ENCODE measurements at regions not wholly inside any gene's neighbourhood (a gene's known extent, or its start where the extent isn't known, plus 50 kb on each side); places are given as distances from the start of the nearest gene placed in this dataset.

- no peaks in the 10 kb centered on the region for H3K79me1 ChIP-seq (ENCODE audit: low read depth in 1 of 2, low read length in 2 of 2)
- peaks cover 6% of the 10 kb centered on the region; the same call in 1 of the 2 replicates for H4K20me1 ChIP-seq (ENCODE audit: insufficient read depth, low read length)
- H3K4me3 ChIP-seq (ENCODE audit: insufficient read depth, low read depth, low read length): no peak overlapping the region
- no peaks in the 10 kb centered on the region for H3K9me3 ChIP-seq (ENCODE audit: control insufficient read depth, insufficient read depth, low read length)
- no peak for DNase-seq
- no peak overlapping the region for H4K8ac ChIP-seq (ENCODE audit: low read depth in 2 of 2, low read length in 2 of 2)
- ChIA-PET POLR2A (ENCODE audit: unreplicated experiment) (no interaction called here), CTCF (no interaction called here)
- no peak overlapping the region for H3K56ac ChIP-seq (ENCODE audit: extremely low read depth, insufficient read depth, low read length)
- H2BK5ac ChIP-seq (ENCODE audit: low read depth, low read length, poor library complexity, severe bottlenecking): no peak overlapping the region
- no peak overlapping the region for H3K18ac ChIP-seq (ENCODE audit: low read depth, low read length)
- H3K4me1 ChIP-seq (ENCODE audit: control insufficient read depth, insufficient read depth, low read length): no peaks in the 10 kb centered on the region
- H2BK120ac ChIP-seq (ENCODE audit: low read depth, low read length): no peak overlapping the region
- no peak overlapping the region for H2AFZ ChIP-seq (replicated peaks; ENCODE audit: low read length, poor library complexity)
- no peak overlapping the region for H2AK9ac ChIP-seq (replicated peaks; ENCODE audit: low read depth, low read length, poor library complexity)
- H3K4me2 ChIP-seq (ENCODE audit: low read depth, low read length): no peak overlapping the region
- H3K9me1 ChIP-seq (ENCODE audit: insufficient read depth, low read length): peaks cover 7% of the 10 kb centered on the region; the same call in 1 of the 2 replicates
- H3K9ac ChIP-seq (ENCODE audit: low read depth, low read length): no peak overlapping the region
- intact Hi-C loops (cut with micrococcal nuclease): no loop called here
- no peak overlapping the region for H3K27ac ChIP-seq (ENCODE audit: insufficient read depth, low read length)
- H2BK15ac ChIP-seq (ENCODE audit: low read depth, low read length): no peak overlapping the region
- no TSS peak for BruUV-seq (replicated peaks)
- no peaks in the 10 kb centered on the region for H3K36me3 ChIP-seq (ENCODE audit: control insufficient read depth, insufficient read depth, low read length)
- H3K23ac ChIP-seq (ENCODE audit: low read depth, low read length): no peak overlapping the region
- no peak overlapping the region for H2AK5ac ChIP-seq (ENCODE audit: low read depth, low read length)
- WGBS, 2 experiments (ENCODE audit: extremely low coverage in 2 of 2, insufficient read length in 1 of 2): no CpG with 5 or more reads among the region's 2 CpGs
- no peak for ATAC-seq (ENCODE audit: low read depth)
- no peak overlapping the region for H3K4ac ChIP-seq (ENCODE audit: low read depth, low read length)
- no peak overlapping the region for H4K91ac ChIP-seq (ENCODE audit: insufficient read depth, low read depth, low read length)
- no peak overlapping the region for H4K5ac ChIP-seq (ENCODE audit: low read depth, low read length)
- in situ Hi-C loops (cut with MboI; ENCODE audit: low sequenced_read_pairs): no loop called here
- TF ChIP-seq RFX5 (IDR thresholded peaks at IDR 0.05; ENCODE audit: low read depth, low read length) (no peak), POLR2A (IDR thresholded peaks at IDR 0.05; ENCODE audit: low read depth, low read length) (no peak)
- H2BK20ac ChIP-seq (ENCODE audit: low read depth, low read length): no peak overlapping the region
- H3K27me3 ChIP-seq (ENCODE audit: control insufficient read depth, insufficient read depth, low read length): no peaks in the 10 kb centered on the region
- no peak overlapping the region for H3K14ac ChIP-seq (replicated peaks; ENCODE audit: low read depth, low read length)
- dilution Hi-C loops (cut with HindIII; ENCODE audit: low sequenced_read_pairs, unreplicated experiment): no loop called here
Observed at GRCh38 chr20:52419205-52419604, 227.6 kb upstream of the ZFP64 start.

Measured in IMR-90 (cell line).